MCF 10A (cell line): ENCODE measurements at regions not wholly inside any gene's neighbourhood (a gene's known extent, or its start where the extent isn't known, plus 50 kb on each side); places are given as distances from the start of the nearest gene placed in this dataset.

Experiments used
- BruUV-seq: library from RNA; stranded (reverse); fragments of 400-500 nt; replicated peaks from 2 replicates; lab custom pipeline; 2021; lab: Mats Ljungman, UMichigan
- CTCF ChIA-PET: fragments of 300-600 bp; sonication (Branson Sonifier 250); formaldehyde crosslinking; extraction: SDS; loops from one replicate; lab custom pipeline; 2021; ENCODE audit warnings: antibody characterized with exemption, inconsistent platforms; lab: Yijun Ruan, JAX
- POLR2A ChIA-PET: fragments of 300-600, 350-650 bp; sonication (Branson Sonifier 250); formaldehyde crosslinking; extraction: SDS; loops from one replicate; lab custom pipeline; 2020; ENCODE audit warnings: antibody characterized with exemption, inconsistent platforms; lab: Yijun Ruan, JAX
- DNase-seq: peaks from one replicate; pipeline ENCODE4 v3.0.0-alpha.2; 2018; ENCODE audit not compliant: unreplicated experiment
- H3K27ac Mint-ChIP-seq: one replicate; pipeline ENCODE4 v1.8.0; 2022; ENCODE audit warnings: mild to moderate bottlenecking, low read depth, mixed read lengths; ENCODE audit not compliant: unreplicated experiment
- H3K27me3 Mint-ChIP-seq: one replicate; pipeline ENCODE4 v1.8.0; 2022; ENCODE audit warnings: mixed read lengths; ENCODE audit not compliant: insufficient read depth, unreplicated experiment
- H3K36me3 Mint-ChIP-seq: one replicate; pipeline ENCODE4 v1.8.0; 2022; ENCODE audit warnings: mild to moderate bottlenecking, moderate library complexity, mixed read lengths; ENCODE audit not compliant: insufficient read depth, unreplicated experiment
- H3K4me1 Mint-ChIP-seq: one replicate; pipeline ENCODE4 v1.8.0; 2022; ENCODE audit warnings: mixed read lengths; ENCODE audit not compliant: insufficient read depth, unreplicated experiment
- H3K4me3 Mint-ChIP-seq: one replicate; pipeline ENCODE4 v1.8.0; 2022; ENCODE audit warnings: mild to moderate bottlenecking, moderate library complexity, mixed read lengths; ENCODE audit not compliant: unreplicated experiment
- H3K9me3 Mint-ChIP-seq: one replicate; pipeline ENCODE4 v1.8.0; 2022; ENCODE audit warnings: mixed read lengths; ENCODE audit not compliant: unreplicated experiment
- CTCF ChIP-seq: fragments of 200-600 bp; IDR thresholded peaks from one replicate; pipeline ENCODE4 v1.8.0; 2022; ENCODE audit warnings: antibody characterized with exemption, mild to moderate bottlenecking; ENCODE audit not compliant: unreplicated experiment
- intact Hi-C: fragments of 100-400 bp; cut with micrococcal nuclease; formaldehyde crosslinking; loops from 2 replicates; pipeline ENCODE4 v1.14.1; 2022

GRCh38 chr2:14261771-14262170, 370.7 kb upstream of the LRATD1 start:
- TF ChIP-seq CTCF: no peak
- Mint-ChIP-seq H3K4me1 (peaks cover 11% of the 10 kb centered on the region), H3K27me3 (no peaks in the 10 kb centered on the region), H3K27ac (no peak overlapping the region), H3K9me3 (no peaks in the 10 kb centered on the region), H3K4me3 (no peak overlapping the region), H3K36me3 (no peaks in the 10 kb centered on the region)
- no peak for DNase-seq
- CTCF ChIA-PET: interaction anchor here (0.6 kb wide), 1 partner anchor 321 kb away, joined by 4 read pairs; no protein-coding TSS in a partner anchor
- no TSS peak for BruUV-seq
- POLR2A ChIA-PET: no interaction called here
- intact Hi-C loops: no loop called here

GRCh38 chr2:14263053-14263452, 369.5 kb upstream of the LRATD1 start:
- TF ChIP-seq CTCF: no peak
- BruUV-seq: no TSS peak
- DNase-seq: no peak
- POLR2A ChIA-PET: no interaction called here
- H3K36me3 Mint-ChIP-seq: no peaks in the 10 kb centered on the region
- intact Hi-C loops: no loop called here
- H3K27ac Mint-ChIP-seq: no peak overlapping the region
- H3K9me3 Mint-ChIP-seq: no peaks in the 10 kb centered on the region
- H3K27me3 Mint-ChIP-seq: no peaks in the 10 kb centered on the region
- H3K4me1 Mint-ChIP-seq: peaks cover 3% of the 10 kb centered on the region
- no peak overlapping the region for H3K4me3 Mint-ChIP-seq
- CTCF ChIA-PET: no interaction called here

- BruUV-seq: no TSS peak
- POLR2A ChIA-PET: no interaction called here
Measured at GRCh38 chr2:14270036-14270582, 362.4 kb upstream of the LRATD1 start.

More at GRCh38 chr2:14270036-14270582, 362.4 kb upstream of the LRATD1 start:
- CTCF ChIA-PET: no interaction called here
- Mint-ChIP-seq H3K36me3 (no peaks in the 10 kb centered on the region), H3K27me3 (no peaks in the 10 kb centered on the region), H3K9me3 (no peaks in the 10 kb centered on the region), H3K27ac (no peak overlapping the region), H3K4me3 (no peak overlapping the region), H3K4me1 (no peaks in the 10 kb centered on the region)
- intact Hi-C loops: no loop called here
- DNase-seq: no peak
- TF ChIP-seq CTCF: no peak
